ENCODE measurements at regions not wholly inside any gene's neighbourhood (a gene's known extent, or its start where the extent isn't known, plus 50 kb on each side); places are given as distances from the start of the nearest gene placed in this dataset.

GRCh38 chr14:31930493-31931240 is 146.4 kb upstream of the ARHGAP5 start:
- ATAC-seq: no peak
- TF ChIP-seq PATZ1 (CRISPR knock-in tag; IDR thresholded peaks at IDR 0.05; ENCODE audit: borderline replicate concordance): no peak
- TF ChIP-seq SNAI2 (CRISPR knock-in tag; IDR thresholded peaks at IDR 0.05): no peak
- TF ChIP-seq ZC3H10 (CRISPR knock-in tag; IDR thresholded peaks at IDR 0.05): no peak
- no peak for TF ChIP-seq ZFP30 (CRISPR knock-in tag; IDR thresholded peaks at IDR 0.05)
- TF ChIP-seq BACH2 (CRISPR knock-in tag; IDR thresholded peaks at IDR 0.05; ENCODE audit: borderline replicate concordance): no peak
- TF ChIP-seq ISL1 (CRISPR knock-in tag; IDR thresholded peaks at IDR 0.05): no peak
- TF ChIP-seq ARNTL (CRISPR knock-in tag; IDR thresholded peaks at IDR 0.05; ENCODE audit: borderline replicate concordance, low read depth): no peak

- no peak for ATAC-seq
- TF ChIP-seq CREB5 (CRISPR knock-in tag; IDR thresholded peaks at IDR 0.05; ENCODE audit: low read depth) (no peak), ZFP3 (CRISPR knock-in tag; IDR thresholded peaks at IDR 0.05) (no peak), GLIS3 (CRISPR knock-in tag; IDR thresholded peaks at IDR 0.05) (no peak), ZC3H10 (CRISPR knock-in tag; IDR thresholded peaks at IDR 0.05) (no peak)
Observed at GRCh38 chr14:31932675-31933074, 144.4 kb upstream of the ARHGAP5 start.

- no peak for ATAC-seq
- TF ChIP-seq ESRRG (CRISPR knock-in tag; IDR thresholded peaks at IDR 0.05) (no peak), GLIS3 (CRISPR knock-in tag; IDR thresholded peaks at IDR 0.05) (no peak), POU6F1 (CRISPR knock-in tag; IDR thresholded peaks at IDR 0.05; ENCODE audit: borderline replicate concordance, low read depth) (no peak), CREB5 (CRISPR knock-in tag; IDR thresholded peaks at IDR 0.05; ENCODE audit: low read depth) (no peak), TCF4 (CRISPR knock-in tag; IDR thresholded peaks at IDR 0.05; ENCODE audit: borderline replicate concordance) (no peak), PPARA (CRISPR knock-in tag; IDR thresholded peaks at IDR 0.05; ENCODE audit: borderline replicate concordance) (no peak), TOX (CRISPR knock-in tag; IDR thresholded peaks at IDR 0.05; ENCODE audit: borderline replicate concordance) (no peak), ZC3H10 (CRISPR knock-in tag; IDR thresholded peaks at IDR 0.05) (no peak), SNAI2 (CRISPR knock-in tag; IDR thresholded peaks at IDR 0.05) (no peak), TSHZ2 (CRISPR knock-in tag; IDR thresholded peaks at IDR 0.05) (no peak), CSRNP3 (CRISPR knock-in tag; IDR thresholded peaks at IDR 0.05) (no peak), ZNF8 (CRISPR knock-in tag; IDR thresholded peaks at IDR 0.05) (no peak), ZFP3 (CRISPR knock-in tag; IDR thresholded peaks at IDR 0.05) (no peak), PATZ1 (CRISPR knock-in tag; IDR thresholded peaks at IDR 0.05; ENCODE audit: borderline replicate concordance) (no peak), RARB (CRISPR knock-in tag; IDR thresholded peaks at IDR 0.05) (no peak), ARNTL (CRISPR knock-in tag; IDR thresholded peaks at IDR 0.05; ENCODE audit: borderline replicate concordance, low read depth) (no peak), ZNF565 (CRISPR knock-in tag; conservative IDR thresholded peaks at IDR 0.05; ENCODE audit: low read depth) (no peak), OSR1 (CRISPR knock-in tag; IDR thresholded peaks at IDR 0.05) (no peak), ZFP30 (CRISPR knock-in tag; IDR thresholded peaks at IDR 0.05) (no peak), BACH2 (CRISPR knock-in tag; IDR thresholded peaks at IDR 0.05; ENCODE audit: borderline replicate concordance) (no peak)
Observed at GRCh38 chr14:31933716-31934115, 143.4 kb upstream of the ARHGAP5 start.
